Coronary artery (tissue), 2 donors: ENCODE measurements at regions not wholly inside any gene's neighbourhood (a gene's known extent, or its start where the extent isn't known, plus 50 kb on each side); places are given as distances from the start of the nearest gene placed in this dataset.

Source experiments
- DNase-seq: peaks from one replicate; pipeline ENCODE4 v3.0.0-alpha.2; 2017; ENCODE audit warnings: low spot score
- H3K27ac ChIP-seq, 2 donors: fragments of 200-600 bp; sonication (generic); one replicate each; pipeline ENCODE4 v1.5.1; 2016 to 2019
- H3K4me3 ChIP-seq: fragments of 200-600 bp; sonication (generic); 2 replicates; pipeline ENCODE4 v1.5.1; 2016; ENCODE audit warnings: mild to moderate bottlenecking, moderate library complexity
- TF ChIP-seq, protein P1 (sequence below): fragments of 200-600 bp; sonication (generic); IDR thresholded peaks from one replicate; pipeline ENCODE4 v1.5.1; 2019; ENCODE audit warnings: antibody characterized with exemption

- TF ChIP-seq, protein P1, sequence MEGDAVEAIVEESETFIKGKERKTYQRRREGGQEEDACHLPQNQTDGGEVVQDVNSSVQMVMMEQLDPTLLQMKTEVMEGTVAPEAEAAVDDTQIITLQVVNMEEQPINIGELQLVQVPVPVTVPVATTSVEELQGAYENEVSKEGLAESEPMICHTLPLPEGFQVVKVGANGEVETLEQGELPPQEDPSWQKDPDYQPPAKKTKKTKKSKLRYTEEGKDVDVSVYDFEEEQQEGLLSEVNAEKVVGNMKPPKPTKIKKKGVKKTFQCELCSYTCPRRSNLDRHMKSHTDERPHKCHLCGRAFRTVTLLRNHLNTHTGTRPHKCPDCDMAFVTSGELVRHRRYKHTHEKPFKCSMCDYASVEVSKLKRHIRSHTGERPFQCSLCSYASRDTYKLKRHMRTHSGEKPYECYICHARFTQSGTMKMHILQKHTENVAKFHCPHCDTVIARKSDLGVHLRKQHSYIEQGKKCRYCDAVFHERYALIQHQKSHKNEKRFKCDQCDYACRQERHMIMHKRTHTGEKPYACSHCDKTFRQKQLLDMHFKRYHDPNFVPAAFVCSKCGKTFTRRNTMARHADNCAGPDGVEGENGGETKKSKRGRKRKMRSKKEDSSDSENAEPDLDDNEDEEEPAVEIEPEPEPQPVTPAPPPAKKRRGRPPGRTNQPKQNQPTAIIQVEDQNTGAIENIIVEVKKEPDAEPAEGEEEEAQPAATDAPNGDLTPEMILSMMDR = no peak
- H3K27ac ChIP-seq = no peak overlapping the region
- no peak for DNase-seq
Observed at GRCh38 chr2:21356857-21357255, 233.1 kb downstream of the TDRD15 start.

DNA sequence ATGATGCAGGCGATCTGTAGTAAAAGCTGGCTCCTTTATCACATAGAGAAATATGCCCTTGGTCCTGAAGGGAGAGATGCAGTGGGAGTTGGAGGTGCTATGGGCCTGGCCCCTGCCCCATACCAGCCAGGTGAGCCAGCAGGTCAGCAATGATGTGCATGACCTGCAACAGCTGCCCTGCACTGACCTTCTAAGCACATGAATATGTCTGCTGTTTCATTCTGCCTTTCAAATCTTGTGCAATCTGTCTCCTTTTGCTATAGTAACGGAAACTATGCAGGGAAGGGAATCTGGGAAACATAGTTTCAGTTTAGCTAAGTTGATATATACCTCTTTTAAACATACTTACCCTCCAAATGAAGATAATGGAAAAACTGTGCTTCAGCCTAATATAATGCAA lies 235.2 kb downstream of the TDRD15 start:
- TF ChIP-seq, protein P1 = no peak
- H3K4me3 ChIP-seq = no peak overlapping the region
- H3K27ac ChIP-seq = no peak overlapping the region
- DNase-seq = no peak

More at GRCh38 chr2:21356857-21357255, 233.1 kb downstream of the TDRD15 start:
- H3K4me3 ChIP-seq = no peak overlapping the region

GRCh38 chr2:21361384-21361783 lies 237.6 kb downstream of the TDRD15 start:
- TF ChIP-seq, protein P1 = no peak
- Histone ChIP-seq H3K4me3 (no peak overlapping the region), H3K27ac (no peak overlapping the region)
- DNase-seq = no peak

DNA sequence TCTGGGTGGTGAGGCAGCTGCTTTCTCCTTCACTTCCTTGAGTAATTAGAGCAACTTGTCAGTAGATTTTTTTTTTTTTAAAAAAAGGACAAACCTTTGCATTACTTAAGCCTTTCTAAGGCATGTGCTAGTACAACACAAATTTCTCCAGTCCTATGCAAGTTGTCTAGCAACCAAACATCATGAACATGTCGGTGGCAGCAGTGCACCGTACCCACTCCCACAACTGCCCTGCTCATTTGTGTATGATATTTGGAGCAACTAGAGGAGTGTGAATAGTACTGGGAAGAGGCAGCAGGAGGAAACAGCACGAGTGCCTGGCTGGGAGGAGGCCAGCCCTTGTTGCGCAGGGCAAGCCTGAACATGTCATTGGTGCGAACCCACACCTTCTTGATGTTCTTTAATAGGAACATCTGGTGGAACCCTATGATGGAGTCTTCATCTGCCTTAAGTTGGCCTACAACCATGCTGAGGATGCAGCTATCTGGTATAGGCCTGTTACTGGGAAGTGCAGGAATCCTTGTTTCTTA lies 238.3 kb downstream of the TDRD15 start:
- Histone ChIP-seq H3K27ac (no peak overlapping the region), H3K4me3 (no peak overlapping the region)
- TF ChIP-seq, protein P1 = no peak
- no peak for DNase-seq

GRCh38 chr2:21363364-21363763 lies 239.6 kb downstream of the TDRD15 start:
- no peak for DNase-seq
- H3K4me3 ChIP-seq = no peak overlapping the region
- H3K27ac ChIP-seq = no peak overlapping the region
- TF ChIP-seq, protein P1 = no peak

DNA sequence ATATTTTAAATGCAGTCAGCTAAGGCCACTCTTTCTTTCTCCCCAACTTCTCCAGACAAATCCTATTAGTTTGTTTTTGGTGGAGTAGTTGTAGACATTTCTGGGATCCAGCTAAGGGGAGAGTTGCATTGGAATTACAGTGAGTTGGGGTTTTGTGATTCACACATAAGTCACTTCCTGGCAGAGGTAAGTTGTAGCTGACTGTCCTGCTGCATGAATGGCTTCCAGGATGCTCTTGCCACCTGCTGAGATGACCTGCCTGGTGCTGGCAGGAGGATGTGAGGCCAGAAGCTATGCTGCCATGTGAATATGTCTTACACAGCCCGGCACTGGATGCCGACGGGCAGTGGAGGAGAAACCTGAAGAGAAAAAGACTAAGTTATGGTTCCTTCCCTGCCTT lies 243.7 kb downstream of the TDRD15 start:
- Histone ChIP-seq H3K4me3 (no peak overlapping the region), H3K27ac (no peak overlapping the region)
- TF ChIP-seq, protein P1 = no peak
- DNase-seq = no peak

DNA sequence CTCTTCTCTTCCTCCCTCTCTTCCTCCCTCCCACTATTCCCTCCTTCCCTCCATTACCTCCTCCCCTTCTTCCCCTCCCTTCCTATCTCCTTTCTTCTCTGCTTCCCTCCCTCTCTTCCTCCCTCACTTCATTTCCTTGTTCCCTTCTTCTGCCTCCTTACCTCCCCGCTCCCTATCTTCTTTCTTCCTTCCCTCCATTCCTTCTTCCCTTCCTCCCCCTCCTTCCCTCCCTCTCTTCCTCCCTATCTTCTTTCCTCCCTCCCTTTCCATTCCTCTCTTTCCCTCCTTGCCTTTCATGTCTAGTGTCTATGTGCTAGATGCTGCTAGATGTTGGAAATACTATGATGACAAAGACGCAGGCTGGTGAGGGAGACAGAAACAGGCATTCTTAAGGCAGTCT lies 246.0 kb downstream of the TDRD15 start:
- Histone ChIP-seq H3K4me3 (no peak overlapping the region), H3K27ac (no peak overlapping the region)
- TF ChIP-seq, protein P1 = no peak
- DNase-seq = no peak
